ENCODE measurements at regions not wholly inside any gene's neighbourhood (a gene's known extent, or its start where the extent isn't known, plus 50 kb on each side); places are given as distances from the start of the nearest gene placed in this dataset.

GRCh38 chr5:147989239-147989638, 74.5 kb upstream of the SPINK5 start:
- no peak for DNase-seq (ENCODE audit: low spot score)
- H3K9me3 ChIP-seq (ENCODE audit: low read depth): no peaks in the 10 kb centered on the region

GRCh38 chr5:147986134-147986757, 77.5 kb upstream of the SPINK5 start:
- Histone ChIP-seq H3K9me2 (replicated peaks; ENCODE audit: insufficient read depth) (no peaks in the 10 kb centered on the region), H3K4me1 (ENCODE audit: insufficient read depth) (no peaks in the 10 kb centered on the region), H3K4me3 (no peak overlapping the region), H4K20me1 (ENCODE audit: insufficient read depth, poor library complexity, severe bottlenecking) (no peaks in the 10 kb centered on the region), H3K27me3 (no peaks in the 10 kb centered on the region), H2AFZ (no peak overlapping the region), H3K4me2 (no peak overlapping the region), H3K9me3 (ENCODE audit: low read depth) (no peaks in the 10 kb centered on the region), H3K79me2 (no peaks in the 10 kb centered on the region), H3K36me3 (replicated peaks; ENCODE audit: insufficient read depth, low read depth) (no peaks in the 10 kb centered on the region), H3K27ac (no peak overlapping the region)
- TF ChIP-seq CTCF (IDR thresholded peaks at IDR 0.05; ENCODE audit: poor library complexity) (no peak), EZH2 (IDR thresholded peaks at IDR 0.05; ENCODE audit: borderline replicate concordance) (no peak), EZH2phosphoT487 (IDR thresholded peaks at IDR 0.05; ENCODE audit: low read depth, severe bottlenecking, unreplicated experiment) (peak; percentile 61)
- 68% methylated on average over 2 of the region's 2 CpGs for WGBS (ENCODE audit: low lambda C conversion rate, missing lambda C conversion rate)
- DNase-seq (ENCODE audit: low spot score): no peak

More at GRCh38 chr5:147989239-147989638, 74.5 kb upstream of the SPINK5 start:
- Histone ChIP-seq H3K36me3 (replicated peaks; ENCODE audit: insufficient read depth, low read depth) (no peaks in the 10 kb centered on the region), H2AFZ (no peak overlapping the region), H3K27me3 (no peaks in the 10 kb centered on the region), H3K4me3 (no peak overlapping the region), H3K9me2 (replicated peaks; ENCODE audit: insufficient read depth) (no peaks in the 10 kb centered on the region), H3K79me2 (no peaks in the 10 kb centered on the region), H4K20me1 (ENCODE audit: insufficient read depth, poor library complexity, severe bottlenecking) (no peaks in the 10 kb centered on the region), H3K4me1 (ENCODE audit: insufficient read depth) (no peaks in the 10 kb centered on the region), H3K4me2 (no peak overlapping the region), H3K27ac (no peak overlapping the region)
- TF ChIP-seq EZH2phosphoT487 (IDR thresholded peaks at IDR 0.05; ENCODE audit: low read depth, severe bottlenecking, unreplicated experiment): no peak
- TF ChIP-seq EZH2 (IDR thresholded peaks at IDR 0.05; ENCODE audit: borderline replicate concordance): no peak
- no peak for TF ChIP-seq CTCF (IDR thresholded peaks at IDR 0.05; ENCODE audit: poor library complexity)
- 61% methylated on average over 1 of the region's 1 CpG for WGBS (ENCODE audit: low lambda C conversion rate, missing lambda C conversion rate)

DNA sequence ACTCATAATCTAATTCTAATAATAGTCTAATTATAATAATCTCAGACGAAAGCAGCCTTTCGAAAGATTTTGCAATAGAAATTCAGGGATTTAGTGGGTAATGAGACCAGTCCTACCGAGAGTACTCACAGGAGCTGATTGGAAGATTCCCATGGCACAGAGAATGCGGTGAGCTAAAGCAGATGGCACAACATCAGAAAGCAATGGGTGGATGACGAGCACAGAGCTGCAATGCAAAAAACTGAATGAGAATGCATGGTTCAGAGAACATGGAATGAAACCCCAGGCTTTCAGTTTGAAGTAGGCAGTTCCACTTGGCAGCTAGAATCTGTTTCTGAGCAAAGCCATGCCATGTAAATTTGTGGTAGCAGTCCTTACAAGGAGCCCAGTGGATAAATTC, 78.2 kb upstream of the SPINK5 start:
- Histone ChIP-seq H3K9me2 (replicated peaks; ENCODE audit: insufficient read depth) (no peaks in the 10 kb centered on the region), H3K27ac (no peak overlapping the region), H3K27me3 (no peaks in the 10 kb centered on the region), H3K9me3 (ENCODE audit: low read depth) (no peaks in the 10 kb centered on the region), H3K4me2 (no peak overlapping the region), H3K4me1 (ENCODE audit: insufficient read depth) (no peaks in the 10 kb centered on the region), H3K4me3 (no peak overlapping the region), H2AFZ (no peak overlapping the region), H4K20me1 (ENCODE audit: insufficient read depth, poor library complexity, severe bottlenecking) (no peaks in the 10 kb centered on the region), H3K36me3 (replicated peaks; ENCODE audit: insufficient read depth, low read depth) (no peaks in the 10 kb centered on the region), H3K79me2 (no peaks in the 10 kb centered on the region)
- no peak for DNase-seq (ENCODE audit: low spot score)
- TF ChIP-seq EZH2phosphoT487 (IDR thresholded peaks at IDR 0.05; ENCODE audit: low read depth, severe bottlenecking, unreplicated experiment) (no peak), CTCF (IDR thresholded peaks at IDR 0.05; ENCODE audit: poor library complexity) (no peak), EZH2 (IDR thresholded peaks at IDR 0.05; ENCODE audit: borderline replicate concordance) (no peak)
- 82% methylated on average over 5 of the region's 5 CpGs for WGBS (ENCODE audit: low lambda C conversion rate, missing lambda C conversion rate)

Measured in hepatocyte (in vitro differentiated cells).